ENCODE measurements at regions not wholly inside any gene's neighbourhood (a gene's known extent, or its start where the extent isn't known, plus 50 kb on each side); places are given as distances from the start of the nearest gene placed in this dataset.

DNA sequence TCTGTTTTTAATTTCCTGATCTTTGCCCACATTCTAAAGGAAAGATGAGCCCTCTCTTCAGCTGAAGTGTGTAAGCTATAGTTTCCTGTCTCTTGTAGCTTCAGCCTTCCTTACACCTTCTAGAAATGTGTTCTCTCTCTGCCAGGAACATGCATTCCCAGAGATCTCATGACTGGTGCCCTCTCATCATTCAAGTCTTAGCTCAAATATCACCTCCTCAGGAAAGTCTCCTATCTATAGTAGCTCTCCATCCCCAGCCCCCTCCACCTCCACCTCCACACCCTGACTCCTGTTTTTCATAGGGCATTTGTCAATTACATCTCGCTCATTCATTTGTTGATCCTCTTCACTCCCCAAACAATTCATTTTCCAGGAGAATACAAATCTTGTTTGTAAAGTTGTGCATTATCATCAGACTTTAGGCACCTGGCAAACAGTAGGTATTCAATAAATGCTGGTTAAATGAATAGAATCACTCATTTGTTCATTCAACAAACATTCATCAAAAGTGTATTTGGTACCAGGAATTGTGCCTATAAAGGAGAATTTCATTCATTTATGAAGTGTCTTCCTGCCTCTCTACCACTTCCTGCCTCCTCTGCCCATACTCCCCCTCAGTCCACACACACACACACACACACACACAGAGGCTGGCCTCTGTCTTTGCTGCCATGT is 160.3 kb downstream of the BBOX1 start:
- Histone ChIP-seq H2AFZ (ENCODE audit: low read depth, low read length, poor library complexity, severe bottlenecking) (no peak overlapping the region), H3K4me2 (ENCODE audit: low read length) (no peak overlapping the region), H3K9me3 (ENCODE audit: control insufficient read depth in 1 of 2, insufficient read depth in 1 of 2, low read depth in 1 of 2, low read length in 2 of 2) (no peaks in the 10 kb centered on the region), H3K27ac (ENCODE audit: low read depth, low read length) (no peak overlapping the region), H3K4me3 (replicated peaks in 1 of 2; ENCODE audit: low read depth in 1 of 2, low read length in 2 of 2) (no peak overlapping the region), H4K20me1 (ENCODE audit: insufficient read depth) (no peaks in the 10 kb centered on the region), H3K27me3 (ENCODE audit: insufficient read depth, low read length) (peaks cover 5% of the 10 kb centered on the region; the same call in 1 of the 2 replicates), H3K9ac (ENCODE audit: low read length) (no peak overlapping the region), H3K4me1 (ENCODE audit: control insufficient read depth in 1 of 2, insufficient read depth in 2 of 2, low read length in 2 of 2) (peaks cover 0 to 3% of the 10 kb centered on the region in 2 experiments; a peak in 1 of 4 replicates), H3K79me2 (ENCODE audit: insufficient read depth, low read length) (no peaks in the 10 kb centered on the region), H3K36me3 (ENCODE audit: control insufficient read depth in 1 of 2, insufficient read depth in 2 of 2, low read length in 2 of 2) (no peaks in the 10 kb centered on the region), H3K9me2 (ENCODE audit: insufficient read depth) (no peaks in the 10 kb centered on the region)
- no peak for DNase-seq (ENCODE audit: low read depth, low spot score)
- ATAC-seq = no peak
- BruUV-seq (replicated peaks) = no TSS peak
- TF ChIP-seq CBX3 (IDR thresholded peaks at IDR 0.05; ENCODE audit: low read depth) = no peak
- RAD21 ChIA-PET (ENCODE audit: low non-redundant PET in 1 of 2, low total read pairs in 2 of 2, uncharacterized antibody in 2 of 2, unreplicated experiment in 2 of 2) = no interaction called here
- POLR2A ChIA-PET = no interaction called here
- CTCF ChIA-PET = interaction anchor here (0.8 kb wide), 1 partner anchor 95 kb away, joined by 3 read pairs; no protein-coding TSS in a partner anchor
- intact Hi-C loops (cut with micrococcal nuclease) = no loop called here

DNA sequence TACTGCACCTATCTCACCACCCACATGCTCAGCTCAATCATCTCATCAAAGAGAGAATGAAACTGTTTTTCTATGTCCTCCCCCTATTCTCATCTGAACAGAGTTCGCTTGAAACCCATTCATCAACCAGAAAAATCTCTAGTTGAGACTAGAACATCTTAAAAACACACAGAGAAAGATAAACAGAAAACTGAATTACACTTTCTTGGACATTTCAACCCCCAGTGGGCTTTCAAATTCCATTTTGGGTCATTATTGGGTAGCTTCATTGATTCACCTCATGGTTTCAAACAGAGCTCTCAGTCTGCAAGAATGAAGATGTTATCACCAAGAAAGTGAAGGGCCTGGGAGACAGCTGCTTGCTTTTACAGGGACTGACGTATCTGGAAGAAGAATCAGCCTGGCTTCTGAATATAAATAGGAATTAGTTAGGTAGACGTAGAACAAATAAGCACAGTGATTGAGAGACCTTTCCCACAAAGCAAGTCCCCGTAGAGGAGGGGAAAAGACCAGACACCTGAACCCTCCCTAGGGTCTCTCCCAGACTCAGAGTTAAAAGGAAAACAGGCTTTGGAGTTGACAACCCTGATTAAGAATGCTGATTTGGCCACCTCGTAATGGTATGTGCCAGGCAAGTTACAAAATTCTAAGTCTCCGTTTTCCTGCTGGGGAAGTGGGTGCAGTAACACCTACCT is 155.7 kb downstream of the BBOX1 start:
- Histone ChIP-seq H3K27me3 (ENCODE audit: insufficient read depth, low read length) (peaks cover 10% of the 10 kb centered on the region; the same call in 1 of the 2 replicates), H3K4me1 (ENCODE audit: control insufficient read depth in 1 of 2, insufficient read depth in 2 of 2, low read length in 2 of 2) (no peaks in the 10 kb centered on the region; a peak in 1 of 4 replicates), H3K9me3 (ENCODE audit: control insufficient read depth in 1 of 2, insufficient read depth in 1 of 2, low read depth in 1 of 2, low read length in 2 of 2) (no peaks in the 10 kb centered on the region), H3K36me3 (ENCODE audit: control insufficient read depth in 1 of 2, insufficient read depth in 2 of 2, low read length in 2 of 2) (no peaks in the 10 kb centered on the region), H3K9me2 (ENCODE audit: insufficient read depth) (no peaks in the 10 kb centered on the region), H3K4me3 (replicated peaks in 1 of 2; ENCODE audit: low read depth in 1 of 2, low read length in 2 of 2) (no peak overlapping the region), H3K4me2 (ENCODE audit: low read length) (no peak overlapping the region), H4K20me1 (ENCODE audit: insufficient read depth) (no peaks in the 10 kb centered on the region), H3K27ac (ENCODE audit: low read depth, low read length) (no peak overlapping the region), H3K79me2 (ENCODE audit: insufficient read depth, low read length) (no peaks in the 10 kb centered on the region), H2AFZ (ENCODE audit: low read depth, low read length, poor library complexity, severe bottlenecking) (no peak overlapping the region), H3K9ac (ENCODE audit: low read length) (no peak overlapping the region)
- ChIA-PET RAD21 (ENCODE audit: low non-redundant PET in 1 of 2, low total read pairs in 2 of 2, uncharacterized antibody in 2 of 2, unreplicated experiment in 2 of 2) (no interaction called here), CTCF (no interaction called here), POLR2A (no interaction called here)
- no TSS peak for BruUV-seq (replicated peaks)
- intact Hi-C loops (cut with micrococcal nuclease) = no loop called here
- DNase-seq (ENCODE audit: low read depth, low spot score) = no peak
- ATAC-seq = no peak
- TF ChIP-seq SIN3A (IDR thresholded peaks at IDR 0.05; ENCODE audit: low read depth) = no peak
- no peak for TF ChIP-seq ZFX (IDR thresholded peaks at IDR 0.05)
- TF ChIP-seq TCF7L2 (IDR thresholded peaks at IDR 0.05; ENCODE audit: borderline replicate concordance, extremely low read depth, insufficient read depth, insufficient read length) = no peak
- TF ChIP-seq POLR2A (IDR thresholded peaks at IDR 0.05; ENCODE audit: borderline replicate concordance, extremely low read depth, insufficient read depth, insufficient read length) = no peak
- TF ChIP-seq SP1 (IDR thresholded peaks at IDR 0.05; ENCODE audit: low read depth) = no peak
- no peak for TF ChIP-seq ELF1 (IDR thresholded peaks at IDR 0.05; ENCODE audit: borderline replicate concordance, low read depth)
- TF ChIP-seq MAX (IDR thresholded peaks at IDR 0.05) = no peak
- TF ChIP-seq JUND (IDR thresholded peaks at IDR 0.05) = no peak
- TF ChIP-seq, protein P1, sequence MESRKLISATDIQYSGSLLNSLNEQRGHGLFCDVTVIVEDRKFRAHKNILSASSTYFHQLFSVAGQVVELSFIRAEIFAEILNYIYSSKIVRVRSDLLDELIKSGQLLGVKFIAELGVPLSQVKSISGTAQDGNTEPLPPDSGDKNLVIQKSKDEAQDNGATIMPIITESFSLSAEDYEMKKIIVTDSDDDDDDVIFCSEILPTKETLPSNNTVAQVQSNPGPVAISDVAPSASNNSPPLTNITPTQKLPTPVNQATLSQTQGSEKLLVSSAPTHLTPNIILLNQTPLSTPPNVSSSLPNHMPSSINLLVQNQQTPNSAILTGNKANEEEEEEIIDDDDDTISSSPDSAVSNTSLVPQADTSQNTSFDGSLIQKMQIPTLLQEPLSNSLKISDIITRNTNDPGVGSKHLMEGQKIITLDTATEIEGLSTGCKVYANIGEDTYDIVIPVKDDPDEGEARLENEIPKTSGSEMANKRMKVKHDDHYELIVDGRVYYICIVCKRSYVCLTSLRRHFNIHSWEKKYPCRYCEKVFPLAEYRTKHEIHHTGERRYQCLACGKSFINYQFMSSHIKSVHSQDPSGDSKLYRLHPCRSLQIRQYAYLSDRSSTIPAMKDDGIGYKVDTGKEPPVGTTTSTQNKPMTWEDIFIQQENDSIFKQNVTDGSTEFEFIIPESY (IDR thresholded peaks at IDR 0.05; ENCODE audit: extremely low read depth, insufficient replicate concordance, low read length) = no peak
- TF ChIP-seq, protein P2, sequence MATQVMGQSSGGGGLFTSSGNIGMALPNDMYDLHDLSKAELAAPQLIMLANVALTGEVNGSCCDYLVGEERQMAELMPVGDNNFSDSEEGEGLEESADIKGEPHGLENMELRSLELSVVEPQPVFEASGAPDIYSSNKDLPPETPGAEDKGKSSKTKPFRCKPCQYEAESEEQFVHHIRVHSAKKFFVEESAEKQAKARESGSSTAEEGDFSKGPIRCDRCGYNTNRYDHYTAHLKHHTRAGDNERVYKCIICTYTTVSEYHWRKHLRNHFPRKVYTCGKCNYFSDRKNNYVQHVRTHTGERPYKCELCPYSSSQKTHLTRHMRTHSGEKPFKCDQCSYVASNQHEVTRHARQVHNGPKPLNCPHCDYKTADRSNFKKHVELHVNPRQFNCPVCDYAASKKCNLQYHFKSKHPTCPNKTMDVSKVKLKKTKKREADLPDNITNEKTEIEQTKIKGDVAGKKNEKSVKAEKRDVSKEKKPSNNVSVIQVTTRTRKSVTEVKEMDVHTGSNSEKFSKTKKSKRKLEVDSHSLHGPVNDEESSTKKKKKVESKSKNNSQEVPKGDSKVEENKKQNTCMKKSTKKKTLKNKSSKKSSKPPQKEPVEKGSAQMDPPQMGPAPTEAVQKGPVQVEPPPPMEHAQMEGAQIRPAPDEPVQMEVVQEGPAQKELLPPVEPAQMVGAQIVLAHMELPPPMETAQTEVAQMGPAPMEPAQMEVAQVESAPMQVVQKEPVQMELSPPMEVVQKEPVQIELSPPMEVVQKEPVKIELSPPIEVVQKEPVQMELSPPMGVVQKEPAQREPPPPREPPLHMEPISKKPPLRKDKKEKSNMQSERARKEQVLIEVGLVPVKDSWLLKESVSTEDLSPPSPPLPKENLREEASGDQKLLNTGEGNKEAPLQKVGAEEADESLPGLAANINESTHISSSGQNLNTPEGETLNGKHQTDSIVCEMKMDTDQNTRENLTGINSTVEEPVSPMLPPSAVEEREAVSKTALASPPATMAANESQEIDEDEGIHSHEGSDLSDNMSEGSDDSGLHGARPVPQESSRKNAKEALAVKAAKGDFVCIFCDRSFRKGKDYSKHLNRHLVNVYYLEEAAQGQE (IDR thresholded peaks at IDR 0.05; ENCODE audit: low read depth) = no peak
- TF ChIP-seq YY1 (IDR thresholded peaks at IDR 0.05; ENCODE audit: extremely low read depth, insufficient replicate concordance, low read depth, low read length) = no peak

Data from HCT116 (cell line).